H1 (cell line): ENCODE measurements at regions not wholly inside any gene's neighbourhood (a gene's known extent, or its start where the extent isn't known, plus 50 kb on each side); places are given as distances from the start of the nearest gene placed in this dataset.

ENCODE experiments used
- CTCF ChIA-PET: fragments of 300-600 bp; sonication (Branson Sonifier 250); formaldehyde crosslinking; loops from one replicate; lab custom pipeline; 2021; ENCODE audit not compliant: partially characterized antibody; lab: Charles Lee
- POLR2A ChIA-PET: fragments of 300-600 bp; sonication (Branson Sonifier 250); formaldehyde crosslinking; loops from one replicate; lab custom pipeline; 2021; ENCODE audit warnings: inconsistent platforms; ENCODE audit not compliant: partially characterized antibody; lab: Charles Lee
- DNase-seq, 2 experiments: peaks; one replicate each; pipeline versions ENCODE4 v3.0.0 to v3.0.0-alpha.2; 2010 to 2022; ENCODE audit warnings: low spot score in 2 of 2, low read depth in 1 of 2, mixed read lengths in 1 of 2
- FAIRE-seq: peaks from 2 replicates; lab custom pipeline; 2011; peaks lifted over from hg19 to GRCh38; lab: Jason Lieb, UNC
- H2AFZ ChIP-seq: 2 replicates; pipeline ENCODE4 v1.8.1; 2012; ENCODE audit warnings: low read length, inconsistent platforms
- H2AK5ac ChIP-seq: 2 replicates; pipeline ENCODE4 v1.6.1; 2013; ENCODE audit warnings: low read depth, low read length
- H2BK120ac ChIP-seq: replicated peaks from 2 replicates; pipeline ENCODE3; 2013; ENCODE audit warnings: low read depth, low read length, inconsistent platforms
- H2BK12ac ChIP-seq: 2 replicates; pipeline ENCODE4 v1.6.1; 2013; ENCODE audit warnings: low read depth, low read length
- H2BK15ac ChIP-seq: 2 replicates; pipeline ENCODE4 v1.6.1; 2013; ENCODE audit warnings: low read length
- H2BK20ac ChIP-seq: 2 replicates; pipeline ENCODE4 v1.6.1; 2013; ENCODE audit warnings: low read length
- H2BK5ac ChIP-seq: 2 replicates; pipeline ENCODE4 v1.6.1; 2013; ENCODE audit warnings: low read depth, low read length
- H3K14ac ChIP-seq: 2 replicates; pipeline ENCODE4 v1.6.1; 2013; ENCODE audit warnings: inconsistent platforms; ENCODE audit not compliant: insufficient read length
- H3K18ac ChIP-seq: 2 replicates; pipeline ENCODE4 v1.6.1; 2013; ENCODE audit warnings: low read length; ENCODE audit errors: extremely low read depth
- H3K23ac ChIP-seq: 2 replicates; pipeline ENCODE4 v1.6.1; 2013; ENCODE audit warnings: inconsistent platforms; ENCODE audit not compliant: insufficient read length
- H3K23me2 ChIP-seq: 2 replicates; pipeline ENCODE4 v1.6.1; 2013; ENCODE audit warnings: low read depth, low read length
- H3K27ac ChIP-seq: 2 replicates; pipeline ENCODE4 v1.6.1; 2011; ENCODE audit warnings: low read depth, low read length, inconsistent platforms
- H3K27me3 ChIP-seq, 4 experiments: replicated peaks in 1 of 4; 1 replicate in 1 of 4; 2 replicates in 3 of 4; pipeline versions ENCODE4 v1.6.1 to v1.8.1; 2011 to 2013; ENCODE audit warnings: low read length in 3 of 4, mild to moderate bottlenecking in 3 of 4, inconsistent platforms in 2 of 4, mixed read lengths in 2 of 4, moderate library complexity in 1 of 4; ENCODE audit not compliant: control insufficient read depth in 3 of 4, insufficient read depth in 3 of 4; ENCODE audit errors: extremely low read depth in 1 of 4
- H3K36me3 ChIP-seq, 4 experiments: 2 replicates each; pipeline versions ENCODE4 v1.6.1 to v1.8.1; 2011 to 2013; ENCODE audit warnings: mild to moderate bottlenecking in 4 of 4, low read length in 3 of 4, moderate library complexity in 2 of 4, control low read depth in 1 of 4, inconsistent platforms in 1 of 4; ENCODE audit not compliant: insufficient read depth in 4 of 4, control insufficient read depth in 2 of 4
- H3K4ac ChIP-seq: replicated peaks from 2 replicates; pipeline ENCODE3; 2013; ENCODE audit warnings: low read length, low read depth, mixed read lengths, inconsistent platforms; ENCODE audit not compliant: insufficient read length
- H3K4me1 ChIP-seq, 4 experiments: replicated peaks in 1 of 4; 1 replicate in 1 of 4; 2 replicates in 3 of 4; pipeline versions ENCODE4 v1.6.1 to v1.8.1; 2011 to 2013; ENCODE audit warnings: low read length in 3 of 4, inconsistent platforms in 2 of 4, mixed read lengths in 1 of 4; ENCODE audit not compliant: insufficient read depth in 4 of 4, control insufficient read depth in 3 of 4
- H3K4me2 ChIP-seq, 2 experiments: 2 replicates each; pipeline versions ENCODE4 v1.6.1 to v1.8.1; 2011 to 2013; ENCODE audit warnings: low read depth in 2 of 2, low read length in 2 of 2, control low read depth in 1 of 2, inconsistent platforms in 1 of 2, mild to moderate bottlenecking in 1 of 2; ENCODE audit not compliant: insufficient read depth in 1 of 2
- H3K4me3 ChIP-seq, 4 experiments: fragments of 200-600, 300-600 bp in 1 of 4; sonication (generic), shearing (Covaris generic), sonication (Bioruptor Twin) in 1 of 4; 2 replicates each; pipeline versions ENCODE4 v1.5.1 to v1.8.1; 2011 to 2016; ENCODE audit warnings: low read length in 4 of 4, low read depth in 3 of 4, control low read depth in 2 of 4, inconsistent platforms in 2 of 4, mild to moderate bottlenecking in 2 of 4, mixed read lengths in 1 of 4, moderate library complexity in 1 of 4; ENCODE audit not compliant: insufficient read depth in 2 of 4; ENCODE audit errors: extremely low read depth in 1 of 4
- H3K56ac ChIP-seq: replicated peaks from 2 replicates; pipeline ENCODE3; 2013; ENCODE audit warnings: low read depth, mild to moderate bottlenecking, mixed read lengths, low read length, inconsistent platforms; ENCODE audit not compliant: insufficient read length
- H3K79me1 ChIP-seq: 2 replicates; pipeline ENCODE4 v1.6.1; 2013; ENCODE audit warnings: low read depth, low read length, control low read depth
- H3K79me2 ChIP-seq, 2 experiments: 2 replicates each; pipeline versions ENCODE4 v1.6.1 to v1.8.1; 2012 to 2013; ENCODE audit warnings: low read length in 2 of 2, mild to moderate bottlenecking in 2 of 2, inconsistent platforms in 1 of 2; ENCODE audit not compliant: insufficient read depth in 2 of 2, control insufficient read depth in 1 of 2
- H3K9ac ChIP-seq, 4 experiments: replicated peaks in 1 of 4; 1 replicate in 1 of 4; 2 replicates in 3 of 4; pipeline versions ENCODE4 v1.6.1 to v1.8.1; 2011 to 2013; ENCODE audit warnings: low read depth in 3 of 4, low read length in 3 of 4, control low read depth in 2 of 4, mild to moderate bottlenecking in 2 of 4, moderate library complexity in 2 of 4, inconsistent platforms in 1 of 4; ENCODE audit errors: extremely low read depth in 1 of 4
- H3K9me3 ChIP-seq, 2 experiments: 2 replicates each; pipeline versions ENCODE4 v1.6.1 to v1.8.1; 2012 to 2013; ENCODE audit warnings: mild to moderate bottlenecking in 2 of 2, moderate library complexity in 2 of 2, control low read depth in 1 of 2, inconsistent platforms in 1 of 2, low read depth in 1 of 2, low read length in 1 of 2, mixed read lengths in 1 of 2; ENCODE audit not compliant: insufficient read depth in 2 of 2
- H4K20me1 ChIP-seq, 2 experiments: replicated peaks in 1 of 2; 2 replicates each; pipeline versions ENCODE3 to v1.8.1; 2011 to 2013; ENCODE audit warnings: inconsistent platforms in 2 of 2, low read length in 2 of 2, mild to moderate bottlenecking in 1 of 2; ENCODE audit not compliant: insufficient read depth in 2 of 2, control insufficient read depth in 1 of 2
- H4K5ac ChIP-seq: 2 replicates; pipeline ENCODE4 v1.6.1; 2013; ENCODE audit warnings: low read length, low read depth, mixed read lengths, inconsistent platforms; ENCODE audit not compliant: insufficient read length
- H4K8ac ChIP-seq: 2 replicates; pipeline ENCODE4 v1.8.0; 2013; ENCODE audit warnings: mild to moderate bottlenecking, moderate library complexity, low read length, inconsistent platforms; ENCODE audit not compliant: insufficient read depth; ENCODE audit errors: extremely low read depth
- H4K91ac ChIP-seq: replicated peaks from 2 replicates; pipeline ENCODE3; 2013; ENCODE audit warnings: low read length, mixed read lengths, inconsistent platforms; ENCODE audit not compliant: insufficient read length
- BACH1 ChIP-seq: IDR thresholded peaks from 2 replicates; pipeline ENCODE4 v1.6.1; 2012; ENCODE audit warnings: low read length, improper control_type of control experiment
- JUND ChIP-seq: IDR thresholded peaks from 2 replicates; pipeline ENCODE4 v1.6.1; 2011; ENCODE audit warnings: mild to moderate bottlenecking, improper control_type of control experiment, low read length
- PHF8 ChIP-seq: fragments of 200-600 bp; sonication (generic); conservative IDR thresholded peaks from 2 replicates; pipeline ENCODE4 v1.7.1; 2012; ENCODE audit warnings: low read depth, mild to moderate bottlenecking, inconsistent platforms, low read length, moderate library complexity
- POLR2AphosphoS5 ChIP-seq: IDR thresholded peaks from 2 replicates; pipeline ENCODE4 v1.6.1; 2011; ENCODE audit warnings: low read depth, low read length
- POU5F1 ChIP-seq: IDR thresholded peaks from 2 replicates; pipeline ENCODE4 v1.6.1; 2011; ENCODE audit warnings: low read depth, mild to moderate bottlenecking, low read length, moderate library complexity
- SAP30 ChIP-seq: fragments of 300-600 bp; sonication (generic); IDR thresholded peaks from 2 replicates; pipeline ENCODE4 v1.7.1; 2012; ENCODE audit warnings: low read length, moderate library complexity, mild to moderate bottlenecking, inconsistent platforms; ENCODE audit not compliant: insufficient read depth, insufficient replicate concordance
- SIRT6 ChIP-seq: IDR thresholded peaks from one replicate; pipeline ENCODE4 v1.7.1; 2012; ENCODE audit warnings: low read length, inconsistent platforms
- SP1 ChIP-seq: IDR thresholded peaks from 2 replicates; pipeline ENCODE4 v1.6.1; 2011; ENCODE audit warnings: low read depth, low read length
- SP4 ChIP-seq: IDR thresholded peaks from 2 replicates; pipeline ENCODE4 v1.6.1; 2012; ENCODE audit warnings: low read length, inconsistent platforms
- SRF ChIP-seq: IDR thresholded peaks from 2 replicates; pipeline ENCODE4 v1.6.1; 2011; ENCODE audit warnings: mild to moderate bottlenecking, low read depth, low read length, moderate library complexity
- TAF1 ChIP-seq: IDR thresholded peaks from 2 replicates; pipeline ENCODE4 v1.6.1; 2011; ENCODE audit warnings: mild to moderate bottlenecking, low read depth, low read length
- WGBS, 2 experiments: shearing (Covaris generic) in 1 of 2; methylation state at CpG; one replicate each; pipeline versions ENCODE4 v1.1.6 to v1.1.7; 2013 to 2015; ENCODE audit warnings: low lambda C conversion rate in 2 of 2, mixed read lengths in 2 of 2, inconsistent platforms in 1 of 2, low coverage in 1 of 2, missing lambda C conversion rate in 1 of 2; ENCODE audit not compliant: insufficient replicate concordance in 2 of 2, insufficient coverage in 1 of 2, insufficient read length in 1 of 2; ENCODE audit errors: extremely low coverage in 1 of 2, missing lambda C conversion rate in 1 of 2; 5-methylcytosine and 5-hydroxymethylcytosine counted together

GRCh38 chr14:38145142-38145541, 62.6 kb upstream of the SSTR1 start:
- FAIRE-seq (no peak), DNase-seq (no peak)
- H3K36me3 ChIP-seq = no peaks in the 10 kb centered on the region
- H4K20me1 ChIP-seq = no peaks in the 10 kb centered on the region
- no peak for TF ChIP-seq SRF
- no peak for TF ChIP-seq SP4
- TF ChIP-seq PHF8 = no peak
- TF ChIP-seq POLR2AphosphoS5 = no peak
- TF ChIP-seq TAF1 = no peak
- TF ChIP-seq JUND = no peak
- TF ChIP-seq SAP30 = no peak
- TF ChIP-seq SIRT6 = no peak
- TF ChIP-seq POU5F1 = no peak
- no peak for TF ChIP-seq SP1
- no peak for TF ChIP-seq BACH1
- no peak overlapping the region; the same call in 1 of the 2 replicates for H2BK20ac ChIP-seq
- no peak overlapping the region for H2BK12ac ChIP-seq
- H2AFZ ChIP-seq = no peak overlapping the region
- H3K9ac ChIP-seq = no peak overlapping the region
- H3K14ac ChIP-seq = no peak overlapping the region
- no peak overlapping the region for H3K27ac ChIP-seq
- H4K5ac ChIP-seq = no peak overlapping the region
- no peak overlapping the region for H2BK5ac ChIP-seq
- H3K56ac ChIP-seq = no peak overlapping the region
- no peak overlapping the region for H2BK120ac ChIP-seq
- no peaks in the 10 kb centered on the region for H3K9me3 ChIP-seq
- no peak overlapping the region for H4K91ac ChIP-seq
- no peak overlapping the region for H2AK5ac ChIP-seq
- H3K4me2 ChIP-seq = no peak overlapping the region
- H3K79me1 ChIP-seq = no peaks in the 10 kb centered on the region
- H3K79me2 ChIP-seq = no peaks in the 10 kb centered on the region
- POLR2A ChIA-PET = interaction anchor here (1.6 to 2.4 kb wide), 2 partner anchors 9 to 56 kb away, joined by 3 to 12 read pairs; no protein-coding TSS in a partner anchor
- CTCF ChIA-PET = interaction anchor here (0.5 kb wide), 1 partner anchor 42 kb away, joined by 3 read pairs; no protein-coding TSS in a partner anchor
- H2BK15ac ChIP-seq = no peak overlapping the region
- H3K18ac ChIP-seq = no peak overlapping the region
- WGBS, 2 experiments = 85% methylated on average over 4 of the region's 4 CpGs; no CpG with 5 or more reads in 1 of the 2 experiments
- peaks cover 2 to 12% (median 7%) of the 10 kb centered on the region in 4 experiments; a peak in 4 of 7 replicates for H3K4me1 ChIP-seq
- no peak overlapping the region for H3K23ac ChIP-seq
- H3K27me3 ChIP-seq = no peaks in the 10 kb centered on the region
- no peaks in the 10 kb centered on the region for H3K23me2 ChIP-seq
- H3K4me3 ChIP-seq = no peak overlapping the region
- no peak overlapping the region for H4K8ac ChIP-seq
- H3K4ac ChIP-seq = no peak overlapping the region
